GM12801 (cell line): ENCODE measurements at regions not wholly inside any gene's neighbourhood (a gene's known extent, or its start where the extent isn't known, plus 50 kb on each side); places are given as distances from the start of the nearest gene placed in this dataset.

Source experiments
- TF ChIP-seq, protein P1 (sequence below): IDR thresholded peaks from one replicate; pipeline ENCODE4 v1.5.1; 2011; ENCODE audit warnings: control low read depth; ENCODE audit not compliant: insufficient read length; ENCODE audit errors: extremely low read depth

DNA sequence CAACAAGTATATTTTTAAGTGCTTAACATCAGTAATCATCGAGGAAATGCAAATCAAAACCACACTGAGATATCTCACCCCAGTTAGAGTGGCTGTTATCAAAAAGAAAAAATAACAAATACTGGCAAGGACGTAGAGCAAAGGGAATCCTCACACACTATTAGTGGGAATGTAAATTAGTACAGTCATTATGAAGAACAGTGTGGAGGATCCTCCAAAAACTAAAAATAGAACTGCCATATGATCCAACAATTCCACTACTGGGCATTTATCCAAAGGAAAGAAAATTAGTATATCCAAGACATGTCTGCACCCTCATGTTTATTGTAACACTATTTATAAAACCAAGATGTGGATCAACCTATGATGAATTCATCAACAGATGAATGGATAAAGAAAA is 149.0 kb upstream of the PWP1 start:
- TF ChIP-seq, protein P1, sequence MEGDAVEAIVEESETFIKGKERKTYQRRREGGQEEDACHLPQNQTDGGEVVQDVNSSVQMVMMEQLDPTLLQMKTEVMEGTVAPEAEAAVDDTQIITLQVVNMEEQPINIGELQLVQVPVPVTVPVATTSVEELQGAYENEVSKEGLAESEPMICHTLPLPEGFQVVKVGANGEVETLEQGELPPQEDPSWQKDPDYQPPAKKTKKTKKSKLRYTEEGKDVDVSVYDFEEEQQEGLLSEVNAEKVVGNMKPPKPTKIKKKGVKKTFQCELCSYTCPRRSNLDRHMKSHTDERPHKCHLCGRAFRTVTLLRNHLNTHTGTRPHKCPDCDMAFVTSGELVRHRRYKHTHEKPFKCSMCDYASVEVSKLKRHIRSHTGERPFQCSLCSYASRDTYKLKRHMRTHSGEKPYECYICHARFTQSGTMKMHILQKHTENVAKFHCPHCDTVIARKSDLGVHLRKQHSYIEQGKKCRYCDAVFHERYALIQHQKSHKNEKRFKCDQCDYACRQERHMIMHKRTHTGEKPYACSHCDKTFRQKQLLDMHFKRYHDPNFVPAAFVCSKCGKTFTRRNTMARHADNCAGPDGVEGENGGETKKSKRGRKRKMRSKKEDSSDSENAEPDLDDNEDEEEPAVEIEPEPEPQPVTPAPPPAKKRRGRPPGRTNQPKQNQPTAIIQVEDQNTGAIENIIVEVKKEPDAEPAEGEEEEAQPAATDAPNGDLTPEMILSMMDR = no peak

DNA sequence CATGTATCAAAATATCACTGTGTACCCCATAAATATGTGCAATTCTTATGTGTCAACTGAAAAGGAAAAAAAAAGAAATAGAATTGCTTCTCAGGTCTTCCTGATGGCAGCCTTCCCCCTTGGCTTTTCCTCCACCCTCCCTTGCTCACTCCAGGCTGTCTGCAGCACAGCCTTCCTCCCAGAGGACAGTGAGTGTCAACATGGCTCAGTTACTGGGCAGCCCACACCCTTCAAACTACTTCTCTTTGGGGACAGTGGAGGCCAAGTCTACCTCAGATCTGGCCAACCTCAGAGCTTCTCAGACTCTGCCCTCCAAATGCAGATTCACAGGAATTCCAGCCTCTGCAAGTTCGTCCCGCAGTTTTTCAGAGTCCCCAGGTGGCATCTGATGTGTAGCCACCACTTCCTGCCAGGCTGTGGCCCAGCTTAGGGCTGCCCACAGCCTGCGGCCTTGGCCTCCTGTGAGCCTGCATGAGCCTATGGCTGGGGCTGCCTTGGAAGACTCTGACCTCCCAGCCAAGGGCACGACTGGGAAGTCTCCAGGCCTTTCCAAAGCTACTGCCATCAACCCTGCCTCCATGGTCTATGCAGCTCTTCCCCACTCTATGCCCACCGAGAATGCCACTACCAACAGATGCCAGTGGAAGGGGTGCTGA is 148.0 kb upstream of the PWP1 start:
- TF ChIP-seq, protein P1 = no peak

DNA sequence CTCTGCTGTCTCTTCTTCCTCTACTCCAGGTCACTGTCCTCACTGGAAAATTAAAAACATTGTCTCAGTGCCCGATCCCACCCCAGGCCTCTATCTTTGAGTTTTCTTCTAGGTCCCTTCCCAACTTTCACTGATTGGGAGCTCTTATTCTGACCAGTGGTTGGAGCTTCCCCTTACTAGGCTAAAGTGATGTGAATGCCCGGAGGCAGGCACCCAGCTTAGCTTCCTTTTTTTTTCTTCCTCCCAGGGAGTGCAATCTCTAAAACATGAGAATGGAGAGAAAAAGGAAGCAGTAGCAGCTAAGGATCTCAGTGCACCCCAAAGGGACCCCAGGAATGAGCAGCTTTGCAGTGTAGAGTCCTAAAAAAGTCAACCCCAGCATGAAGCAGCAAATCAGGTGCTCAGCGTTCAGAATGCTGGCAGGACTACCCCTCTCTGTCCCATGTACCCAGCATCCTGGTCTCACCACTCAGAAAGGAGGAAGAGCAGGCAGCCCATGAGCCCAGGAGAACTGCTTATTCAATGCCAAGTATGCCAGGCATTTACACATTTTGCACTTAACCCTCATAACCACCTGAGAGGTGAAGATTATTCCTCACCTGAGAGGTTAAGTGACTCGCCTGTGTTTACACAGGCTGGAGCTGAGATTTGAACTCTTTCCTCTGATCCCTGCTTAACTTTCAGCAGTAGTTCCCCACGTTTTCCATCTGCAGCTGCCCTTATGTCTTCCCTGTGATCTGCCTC is 146.2 kb upstream of the PWP1 start:
- TF ChIP-seq, protein P1 = no peak

DNA sequence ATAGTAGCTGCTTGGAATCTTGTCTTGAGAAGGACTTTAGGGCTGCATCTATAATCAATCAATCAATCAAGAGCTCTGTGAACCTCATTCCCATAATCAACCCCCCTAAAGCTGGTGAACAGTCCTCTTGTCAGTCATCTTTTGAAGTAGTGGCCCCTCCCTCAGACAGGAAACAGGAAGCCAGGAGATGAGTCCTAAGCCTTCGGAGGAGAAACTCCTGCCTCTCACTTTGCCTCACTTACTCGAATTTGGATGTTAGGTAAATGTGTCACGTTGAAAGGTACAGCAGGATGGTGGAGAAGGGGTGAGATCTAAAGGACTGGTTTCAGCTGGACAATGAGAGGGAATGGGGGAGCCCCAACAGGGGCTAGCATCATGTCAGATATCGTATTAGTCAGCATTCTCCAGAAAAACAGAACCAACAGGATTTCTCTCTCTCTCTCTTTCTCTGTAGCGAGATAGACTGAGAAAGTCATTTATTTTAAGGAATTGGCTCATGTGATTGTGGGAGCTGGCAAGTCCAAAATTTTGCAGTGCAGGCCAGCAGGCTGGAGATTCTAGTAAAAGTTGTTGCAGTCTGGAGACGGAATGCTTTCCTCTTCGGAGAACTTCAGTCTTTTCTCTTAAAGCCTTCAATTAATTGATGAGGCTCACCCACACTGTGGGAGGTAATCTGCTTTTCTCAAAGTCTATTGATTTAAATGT is 144.4 kb upstream of the PWP1 start:
- TF ChIP-seq, protein P1 = no peak

DNA sequence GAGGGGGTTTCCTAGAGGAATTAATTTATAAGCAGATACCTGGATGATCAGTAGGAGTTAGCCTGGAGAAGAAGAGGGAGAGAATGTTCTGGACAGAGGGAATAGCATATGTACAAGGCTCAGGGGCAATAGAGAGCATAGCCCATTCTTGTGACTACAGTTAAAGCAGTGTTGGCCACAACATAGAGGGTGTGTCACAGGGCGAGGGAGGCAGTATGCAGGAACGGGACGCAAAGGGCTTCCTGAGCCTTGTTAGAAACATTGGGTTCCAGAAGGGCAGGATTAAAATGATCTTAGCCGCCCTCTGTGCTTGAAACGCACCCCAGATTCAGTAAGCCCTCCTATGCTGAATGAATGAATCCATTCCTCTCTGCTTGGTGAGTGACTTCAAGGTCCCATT is 142.2 kb upstream of the PWP1 start:
- TF ChIP-seq, protein P1 = no peak

DNA sequence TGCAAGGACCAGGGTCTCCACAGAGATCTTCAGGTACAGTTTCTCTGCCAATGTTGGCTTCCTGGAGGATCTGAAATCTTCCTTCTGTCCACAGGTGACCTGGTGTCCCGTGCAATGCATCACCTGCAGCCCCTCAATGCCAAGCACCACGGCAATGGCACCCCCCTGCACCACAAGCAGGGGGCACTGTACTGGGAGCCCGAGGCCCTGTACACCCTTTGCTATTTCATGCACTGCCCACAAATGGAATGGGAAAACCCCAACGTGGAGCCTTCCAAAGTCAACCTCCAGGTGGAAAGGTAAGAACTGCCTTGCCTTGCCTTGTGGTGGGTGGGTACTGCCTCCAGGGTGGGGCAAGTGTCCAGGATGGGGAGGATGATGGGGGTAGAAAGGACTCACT is 141.8 kb upstream of the PWP1 start:
- TF ChIP-seq, protein P1 = no peak

DNA sequence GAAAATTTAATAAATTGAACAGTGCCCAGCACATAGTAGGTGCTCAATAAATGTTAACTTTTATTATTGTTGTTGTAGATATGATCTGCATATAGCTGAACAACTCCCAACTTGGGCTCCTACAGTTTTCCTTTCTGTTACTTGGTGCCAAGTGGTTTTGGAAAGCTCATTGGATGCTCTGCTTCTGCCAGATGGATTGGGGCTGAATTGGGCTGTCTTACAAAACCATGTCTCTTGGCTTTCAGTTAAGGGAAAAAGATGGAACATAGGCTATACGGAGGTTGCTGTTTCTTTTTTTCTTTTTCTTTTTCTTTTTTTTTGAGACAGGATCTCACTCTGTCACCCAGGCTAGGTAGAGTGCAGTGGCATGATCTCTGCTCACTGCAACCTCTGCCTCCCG is 140.7 kb upstream of the PWP1 start:
- TF ChIP-seq, protein P1 = no peak
